Stimulated activated CD8-positive, alpha-beta memory T cell treated with anti-CD3 and anti-CD28 coated beads, Interleukin-12 subunit alpha, Interleukin-12 subunit beta, amount 100 ng/mL, for 4 hours (primary cell): ENCODE measurements at regions not wholly inside any gene's neighbourhood (a gene's known extent, or its start where the extent isn't known, plus 50 kb on each side); places are given as distances from the start of the nearest gene placed in this dataset.
"Not testable (repeated sequence)": the region's sequence is repeated elsewhere in the genome, so short reads cannot be mapped to it uniquely, and the experiment has no call there.

ENCODE experiments used
- DNase-seq: peaks from one replicate; pipeline ENCODE4 v3.0.0-alpha.2; 2020; ENCODE audit warnings: low read depth

- DNase-seq: no peak
Measured at GRCh38 chr3:178352326-178353005, 183.8 kb upstream of the KCNMB2 start.

GRCh38 chr3:178353006-178353694, 183.1 kb upstream of the KCNMB2 start:
- no peak for DNase-seq

GRCh38 chr3:178359728-178360127, 176.5 kb upstream of the KCNMB2 start:
- DNase-seq: no peak

GRCh38 chr3:178363048-178363447, 173.2 kb upstream of the KCNMB2 start:
- not testable (repeated sequence) for DNase-seq

GRCh38 chr3:178367817-178368617, 168.2 kb upstream of the KCNMB2 start:
- DNase-seq: no peak

- DNase-seq: no peak
Measured at GRCh38 chr3:178369006-178369405, 167.2 kb upstream of the KCNMB2 start.

- no peak for DNase-seq
Measured at GRCh38 chr3:178369811-178370210, 166.4 kb upstream of the KCNMB2 start.

GRCh38 chr3:178370387-178370786, 165.8 kb upstream of the KCNMB2 start:
- DNase-seq: no peak

GRCh38 chr3:178381555-178381954, 154.7 kb upstream of the KCNMB2 start:
- no peak for DNase-seq

- DNase-seq: no peak
Measured at GRCh38 chr3:178381971-178382448, 154.2 kb upstream of the KCNMB2 start.

- DNase-seq: no peak
Measured at GRCh38 chr3:178382449-178383061, 153.7 kb upstream of the KCNMB2 start.

GRCh38 chr3:178384321-178385230, 151.7 kb upstream of the KCNMB2 start:
- no peak for DNase-seq

- DNase-seq: no peak
Measured at GRCh38 chr3:178385280-178385952, 150.8 kb upstream of the KCNMB2 start.

- no peak for DNase-seq
Measured at GRCh38 chr3:178386401-178386800, 149.8 kb upstream of the KCNMB2 start.

GRCh38 chr3:178386880-178387279, 149.4 kb upstream of the KCNMB2 start:
- DNase-seq: no peak

GRCh38 chr3:178388473-178388872, 147.8 kb upstream of the KCNMB2 start:
- DNase-seq: no peak

GRCh38 chr3:178389258-178389657, 147.0 kb upstream of the KCNMB2 start:
- DNase-seq: no peak

- DNase-seq: no peak
Measured at GRCh38 chr3:178392511-178392926, 143.7 kb upstream of the KCNMB2 start.

GRCh38 chr3:178393146-178393545, 143.1 kb upstream of the KCNMB2 start:
- no peak for DNase-seq

- DNase-seq: no peak
Measured at GRCh38 chr3:178393824-178394223, 142.4 kb upstream of the KCNMB2 start.

GRCh38 chr3:178396318-178396717, 139.9 kb upstream of the KCNMB2 start:
- DNase-seq: no peak
